Colonic mucosa (tissue), 4 donors: ENCODE measurements at regions not wholly inside any gene's neighbourhood (a gene's known extent, or its start where the extent isn't known, plus 50 kb on each side); places are given as distances from the start of the nearest gene placed in this dataset.

ENCODE experiments used
- DNase-seq: peaks from one replicate; pipeline ENCODE4 v3.0.0-alpha.2; 2020
- H3K27ac ChIP-seq: fragments of 200-600 bp; one replicate; pipeline ENCODE4 v1.8.0; 2021
- H3K27me3 ChIP-seq: fragments of 200-600 bp; one replicate; pipeline ENCODE4 v1.8.0; 2021
- H3K36me3 ChIP-seq: fragments of 200-600 bp; one replicate; pipeline ENCODE4 v1.8.0; 2021
- H3K4me1 ChIP-seq: fragments of 200-600 bp; one replicate; pipeline ENCODE4 v1.8.0; 2021; ENCODE audit warnings: mild to moderate bottlenecking
- H3K4me3 ChIP-seq: fragments of 200-600 bp; one replicate; pipeline ENCODE4 v1.8.0; 2021
- H3K9ac ChIP-seq, 2 donors: one replicate each; pipeline ENCODE4 v1.7.0; 2013; ENCODE audit warnings: control low read depth in 2 of 2, low read depth in 2 of 2, low read length in 2 of 2
- H3K9me3 ChIP-seq: fragments of 200-600 bp; one replicate; pipeline ENCODE4 v1.8.0; 2021
- intact Hi-C: fragments of 100-400 bp; cut with DNase I; formaldehyde crosslinking; loops from one replicate; pipeline ENCODE4 v1.14.1; 2022
- TF ChIP-seq, protein P1 (sequence below): fragments of 200-600 bp; IDR thresholded peaks from one replicate; pipeline ENCODE4 v1.8.0; 2022; ENCODE audit warnings: antibody characterized with exemption, mild to moderate bottlenecking
- donor health status: healthy.
- donor health status: DM: no; HTN: no; CAD: no.
- donor health status: DM: no; HTN: no; CAD: no.

- no peaks in the 10 kb centered on the region for H3K36me3 ChIP-seq
- H3K4me3 ChIP-seq = no peak overlapping the region
- H3K27me3 ChIP-seq = no peaks in the 10 kb centered on the region
- no peaks in the 10 kb centered on the region for H3K9me3 ChIP-seq
- H3K27ac ChIP-seq = no peak overlapping the region
- intact Hi-C loops = no loop called here
- no peak overlapping the region for H3K9ac ChIP-seq
- TF ChIP-seq, protein P1, sequence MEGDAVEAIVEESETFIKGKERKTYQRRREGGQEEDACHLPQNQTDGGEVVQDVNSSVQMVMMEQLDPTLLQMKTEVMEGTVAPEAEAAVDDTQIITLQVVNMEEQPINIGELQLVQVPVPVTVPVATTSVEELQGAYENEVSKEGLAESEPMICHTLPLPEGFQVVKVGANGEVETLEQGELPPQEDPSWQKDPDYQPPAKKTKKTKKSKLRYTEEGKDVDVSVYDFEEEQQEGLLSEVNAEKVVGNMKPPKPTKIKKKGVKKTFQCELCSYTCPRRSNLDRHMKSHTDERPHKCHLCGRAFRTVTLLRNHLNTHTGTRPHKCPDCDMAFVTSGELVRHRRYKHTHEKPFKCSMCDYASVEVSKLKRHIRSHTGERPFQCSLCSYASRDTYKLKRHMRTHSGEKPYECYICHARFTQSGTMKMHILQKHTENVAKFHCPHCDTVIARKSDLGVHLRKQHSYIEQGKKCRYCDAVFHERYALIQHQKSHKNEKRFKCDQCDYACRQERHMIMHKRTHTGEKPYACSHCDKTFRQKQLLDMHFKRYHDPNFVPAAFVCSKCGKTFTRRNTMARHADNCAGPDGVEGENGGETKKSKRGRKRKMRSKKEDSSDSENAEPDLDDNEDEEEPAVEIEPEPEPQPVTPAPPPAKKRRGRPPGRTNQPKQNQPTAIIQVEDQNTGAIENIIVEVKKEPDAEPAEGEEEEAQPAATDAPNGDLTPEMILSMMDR = no peak
- H3K4me1 ChIP-seq = no peaks in the 10 kb centered on the region
- DNase-seq = no peak
Observed at GRCh38 chr10:81472927-81473470, 402.0 kb upstream of the NRG3 start.

DNA sequence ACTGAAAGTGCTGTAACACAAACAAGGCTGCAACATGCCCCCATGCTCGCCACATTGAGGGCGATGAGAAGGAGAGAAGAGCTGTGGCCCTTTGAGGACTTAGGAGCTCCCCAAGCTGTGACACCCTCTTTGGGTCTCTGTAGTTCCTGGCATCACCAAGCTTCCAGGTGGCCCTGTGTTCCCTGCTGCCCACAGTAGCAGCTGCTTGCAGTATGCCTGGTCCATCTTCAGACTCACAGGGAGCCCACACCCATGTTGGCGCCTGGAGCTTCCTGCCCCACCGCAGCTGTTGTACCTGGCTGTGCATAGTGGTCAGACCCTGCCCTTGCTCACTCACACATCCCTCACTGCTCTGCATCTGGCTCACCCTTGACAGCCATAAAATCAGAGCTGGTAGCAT is 401.2 kb upstream of the NRG3 start:
- Histone ChIP-seq H3K27me3 (no peaks in the 10 kb centered on the region), H3K9me3 (no peaks in the 10 kb centered on the region), H3K4me3 (no peak overlapping the region), H3K9ac (no peak overlapping the region), H3K36me3 (no peaks in the 10 kb centered on the region), H3K27ac (no peak overlapping the region), H3K4me1 (no peaks in the 10 kb centered on the region)
- intact Hi-C loops = no loop called here
- TF ChIP-seq, protein P1 = no peak
- no peak for DNase-seq

DNA sequence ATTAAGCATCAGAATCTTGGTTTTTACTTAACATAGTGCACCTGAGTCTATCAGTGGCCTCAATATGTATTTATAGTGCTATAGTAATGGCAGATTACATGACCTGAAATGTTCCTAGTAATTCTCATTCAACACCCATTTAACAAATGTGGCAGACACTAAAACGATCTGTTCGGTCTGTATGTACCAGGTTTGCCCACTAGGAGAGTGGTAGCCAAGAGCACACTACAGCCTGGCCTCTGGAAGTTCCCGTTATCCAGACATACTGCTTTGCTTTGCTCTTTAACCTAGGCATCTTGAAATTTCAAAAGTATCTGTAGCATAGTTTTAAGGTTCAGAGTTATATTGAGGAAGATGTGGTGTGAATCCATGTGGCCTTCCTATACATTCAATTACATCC is 395.7 kb upstream of the NRG3 start:
- TF ChIP-seq, protein P1 = no peak
- H3K9me3 ChIP-seq = no peaks in the 10 kb centered on the region

DNA sequence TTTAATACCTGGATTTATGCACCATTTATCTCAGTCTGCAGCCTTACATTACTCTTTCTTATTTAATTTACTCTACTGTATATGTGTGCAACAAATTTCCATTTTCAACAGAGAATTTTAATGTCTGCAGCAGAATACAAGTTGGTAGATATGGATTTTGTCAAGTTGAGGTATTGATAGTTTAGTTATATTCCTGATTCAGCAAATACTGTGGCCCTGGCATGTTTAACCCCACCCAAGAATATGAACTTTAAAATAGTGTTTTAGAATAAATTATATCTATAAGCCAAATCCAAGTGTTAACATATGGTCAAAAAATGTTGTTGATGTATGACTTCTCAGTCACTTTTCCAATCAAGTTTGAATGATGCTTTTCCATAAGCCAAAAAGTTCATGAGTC is 378.4 kb upstream of the NRG3 start:
- TF ChIP-seq, protein P1 = no peak
- no peak for DNase-seq
- Histone ChIP-seq H3K27me3 (no peaks in the 10 kb centered on the region), H3K4me3 (no peak overlapping the region), H3K9me3 (no peaks in the 10 kb centered on the region), H3K9ac (no peak overlapping the region), H3K27ac (no peak overlapping the region), H3K4me1 (no peaks in the 10 kb centered on the region), H3K36me3 (no peaks in the 10 kb centered on the region)
- intact Hi-C loops = no loop called here

More for the DNA sequence above, 395.7 kb upstream of the NRG3 start:
- intact Hi-C loops = no loop called here
- H3K9ac ChIP-seq = no peak overlapping the region
- H3K27ac ChIP-seq = no peak overlapping the region
- no peak for DNase-seq
- H3K4me3 ChIP-seq = no peak overlapping the region
- no peaks in the 10 kb centered on the region for H3K27me3 ChIP-seq
- no peaks in the 10 kb centered on the region for H3K4me1 ChIP-seq
- no peaks in the 10 kb centered on the region for H3K36me3 ChIP-seq

GRCh38 chr10:81498011-81498551 is 376.9 kb upstream of the NRG3 start:
- Histone ChIP-seq H3K9me3 (no peaks in the 10 kb centered on the region), H3K9ac (no peak overlapping the region), H3K4me1 (no peaks in the 10 kb centered on the region), H3K27me3 (no peaks in the 10 kb centered on the region), H3K4me3 (no peak overlapping the region), H3K27ac (no peak overlapping the region), H3K36me3 (no peaks in the 10 kb centered on the region)
- DNase-seq = no peak
- TF ChIP-seq, protein P1 = no peak
- intact Hi-C loops = no loop called here
